ENCODE measurements at regions not wholly inside any gene's neighbourhood (a gene's known extent, or its start where the extent isn't known, plus 50 kb on each side); places are given as distances from the start of the nearest gene placed in this dataset.
"Not testable (repeated sequence)": the region's sequence is repeated elsewhere in the genome, so short reads cannot be mapped to it uniquely, and the experiment has no call there.

DNA sequence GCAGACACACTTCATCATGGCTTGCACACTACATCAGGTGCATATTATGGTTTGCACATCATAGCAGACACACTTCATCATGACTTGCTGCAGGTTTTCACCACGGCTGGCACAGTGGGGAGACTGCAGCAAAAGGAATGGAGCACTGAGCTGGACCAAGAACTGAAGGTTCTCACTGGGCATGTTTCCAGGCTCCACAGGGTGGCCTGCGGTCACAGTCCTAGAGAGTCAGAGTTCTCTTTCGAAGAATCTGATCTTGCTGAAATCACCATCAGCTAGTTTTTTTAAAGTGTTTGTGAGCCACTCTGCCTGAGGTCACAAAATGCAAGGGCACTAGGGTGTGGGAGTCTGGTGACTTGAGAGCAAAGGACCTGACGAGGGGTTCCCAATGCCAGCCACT lies 140.4 kb upstream of the NPY start:
- no peak for DNase-seq (ENCODE audit: low read depth)

DNA sequence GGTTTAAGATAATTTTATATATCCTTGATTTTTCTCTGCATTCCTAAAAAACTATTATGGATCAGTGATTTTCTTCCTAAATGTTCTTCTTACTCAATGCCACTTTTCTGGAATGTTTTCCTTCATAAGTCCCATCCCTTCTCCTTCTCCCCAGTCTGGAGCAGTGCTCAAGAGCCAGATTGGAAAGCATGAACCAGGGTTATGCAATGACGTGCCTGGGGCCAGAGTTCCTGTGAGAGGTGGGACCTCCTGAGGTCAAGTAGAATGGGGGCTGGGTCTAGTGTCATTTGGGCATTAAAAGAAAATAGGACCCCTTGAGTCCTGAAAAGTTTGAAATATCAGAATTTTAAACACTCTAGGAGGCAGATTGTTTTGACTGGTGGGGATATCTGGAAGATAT lies 132.0 kb upstream of the NPY start:
- DNase-seq (ENCODE audit: low read depth), result no peak
- in situ Hi-C loops (cut with HindIII; ENCODE audit: low pct_unique_long_range_greater_than_20kb, low sequenced_read_pairs), result no loop called here

More for the DNA sequence above, 140.4 kb upstream of the NPY start:
- in situ Hi-C loops (cut with HindIII; ENCODE audit: low pct_unique_long_range_greater_than_20kb, low sequenced_read_pairs), result no loop called here

DNA sequence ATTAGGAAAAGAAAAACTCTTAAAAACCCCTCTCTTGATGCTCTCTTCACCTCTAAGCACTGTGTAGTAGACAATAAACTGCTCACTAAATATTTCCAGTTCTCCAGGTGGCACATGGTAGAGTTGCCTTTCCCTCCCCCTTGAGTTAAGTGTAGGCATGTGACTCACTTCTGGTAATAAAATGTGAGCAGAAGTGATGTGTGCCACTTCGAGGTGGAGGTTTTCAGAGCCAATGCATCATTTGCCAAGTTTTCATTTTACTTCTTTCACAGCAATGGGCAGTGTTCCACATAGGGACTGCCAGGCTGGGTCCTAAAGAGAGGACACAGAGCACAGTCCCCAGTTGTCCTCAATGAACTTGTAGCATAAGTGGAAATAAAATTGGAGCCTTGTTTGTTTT lies 131.6 kb upstream of the NPY start:
- in situ Hi-C loops (cut with HindIII; ENCODE audit: low pct_unique_long_range_greater_than_20kb, low sequenced_read_pairs), result no loop called here
- no peak for DNase-seq (ENCODE audit: low read depth)

DNA sequence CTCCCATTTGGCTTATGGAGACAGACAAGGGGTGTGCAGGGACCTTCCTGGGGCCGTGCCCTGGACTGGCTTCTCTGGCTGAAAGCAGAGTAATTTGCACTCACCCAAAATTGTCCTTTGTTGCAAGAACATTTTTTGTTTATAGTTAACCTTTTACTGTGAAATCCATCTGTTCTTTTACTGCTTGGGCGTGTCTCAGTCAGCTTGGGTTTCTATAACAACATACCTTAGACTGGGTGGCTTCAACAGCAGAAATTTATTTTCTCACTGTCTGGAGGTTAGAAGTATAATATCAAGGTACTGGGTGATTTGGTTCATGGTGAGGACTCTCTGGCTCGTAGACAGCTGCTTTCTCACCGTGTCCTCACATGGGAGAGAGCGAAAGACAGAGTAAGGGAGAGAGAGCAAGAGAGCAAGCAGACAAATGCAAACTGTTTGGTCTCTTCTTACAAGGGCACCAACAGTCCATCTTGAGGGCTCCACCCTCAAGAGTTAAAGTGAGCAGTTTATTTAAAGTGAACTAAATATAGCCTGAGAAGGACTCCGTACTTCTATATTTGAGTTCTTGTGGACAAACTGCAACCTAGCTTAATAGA lies 131.0 kb upstream of the NPY start:
- in situ Hi-C loops (cut with HindIII; ENCODE audit: low pct_unique_long_range_greater_than_20kb, low sequenced_read_pairs), result no loop called here
- no peak for DNase-seq (ENCODE audit: low read depth)

DNA sequence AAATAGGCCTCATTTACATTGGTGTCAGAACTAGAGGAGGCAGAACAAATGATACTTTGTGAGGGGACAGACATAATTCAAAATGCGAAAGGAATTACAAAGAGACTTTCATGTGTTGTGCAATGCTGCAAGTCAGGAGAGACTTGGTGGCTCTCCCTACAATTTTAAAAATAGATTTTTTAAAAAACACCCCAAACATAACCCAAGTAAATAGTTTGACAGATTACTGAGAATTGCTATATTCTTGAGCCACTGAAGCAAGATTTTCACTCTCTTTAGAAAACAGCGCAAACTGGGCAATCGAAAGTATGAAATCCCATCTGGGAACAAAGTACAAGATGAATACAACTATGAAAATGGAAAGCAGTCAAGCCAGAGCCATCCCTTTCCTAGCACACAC lies 126.3 kb upstream of the NPY start:
- in situ Hi-C loops (cut with HindIII; ENCODE audit: low pct_unique_long_range_greater_than_20kb, low sequenced_read_pairs), result no loop called here

DNA sequence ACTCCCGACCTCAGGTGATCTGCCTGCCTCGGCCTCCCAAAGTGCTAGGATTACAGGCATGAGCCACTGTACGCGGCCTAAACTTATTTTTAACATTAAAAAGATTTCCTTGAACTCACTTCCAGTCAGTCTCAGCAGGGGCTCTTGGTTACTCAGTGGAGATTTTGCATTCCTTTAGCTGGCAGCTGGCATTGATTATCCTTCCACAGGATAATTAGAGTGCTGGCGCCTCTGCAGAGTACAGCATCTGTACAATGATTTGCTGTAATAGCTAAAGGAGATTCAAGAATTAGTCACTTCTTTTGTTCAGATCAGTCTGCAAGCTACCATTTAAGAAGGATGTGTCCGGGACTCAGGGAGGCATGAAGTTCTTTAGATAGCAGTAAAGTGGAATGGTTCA lies 125.0 kb upstream of the NPY start:
- no peak for DNase-seq (ENCODE audit: low read depth)
- in situ Hi-C loops (cut with HindIII; ENCODE audit: low pct_unique_long_range_greater_than_20kb, low sequenced_read_pairs), result no loop called here

More for the DNA sequence above, 126.3 kb upstream of the NPY start:
- no peak for DNase-seq (ENCODE audit: low read depth)

DNA sequence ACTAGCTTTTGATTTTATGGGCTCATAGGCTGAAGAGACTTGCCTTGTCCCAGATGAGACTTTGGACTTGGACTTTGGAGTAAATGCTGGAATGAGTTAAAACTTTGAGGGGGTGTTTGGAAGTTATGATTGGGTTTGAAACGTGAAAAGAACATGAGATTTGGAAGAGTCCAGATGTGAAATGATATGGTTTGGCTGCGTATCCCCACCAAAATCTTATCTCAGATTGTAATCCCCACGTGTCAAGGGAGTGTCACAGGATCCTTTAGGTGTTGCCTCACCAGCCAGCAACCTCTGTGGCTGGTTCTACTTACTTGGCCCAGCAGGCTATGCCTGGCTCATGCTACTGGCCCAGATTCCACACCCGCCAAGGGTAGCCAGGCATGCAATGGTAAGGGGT lies 119.6 kb upstream of the NPY start:
- in situ Hi-C loops (cut with HindIII; ENCODE audit: low pct_unique_long_range_greater_than_20kb, low sequenced_read_pairs), result no loop called here
- DNase-seq (ENCODE audit: low read depth), result no peak

DNA sequence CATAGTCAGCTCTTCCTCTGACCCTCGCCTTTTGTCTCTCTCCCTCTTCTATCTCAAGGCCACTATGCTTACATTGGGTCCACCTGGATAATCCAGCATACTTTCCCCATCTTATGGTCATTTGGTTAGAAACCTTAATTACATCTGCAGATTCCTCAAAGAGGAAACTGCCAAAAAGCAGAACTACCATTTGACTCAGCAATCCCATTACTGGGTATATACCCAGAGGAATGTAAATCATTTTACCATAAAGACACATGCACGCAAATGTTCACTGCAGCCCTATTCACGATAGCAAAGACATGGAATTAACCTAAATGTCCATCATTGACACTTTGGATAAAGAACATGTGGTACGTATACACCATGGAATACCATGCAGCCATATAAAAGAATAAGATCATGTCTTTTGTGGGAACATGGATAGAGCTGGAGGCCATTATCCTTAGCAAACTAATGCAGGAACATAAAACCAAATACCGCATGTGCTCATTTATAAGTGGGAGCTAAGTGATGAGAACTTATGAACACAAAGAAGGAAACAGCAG lies 114.8 kb upstream of the NPY start:
- no peak for DNase-seq (ENCODE audit: low read depth)
- in situ Hi-C loops (cut with HindIII; ENCODE audit: low pct_unique_long_range_greater_than_20kb, low sequenced_read_pairs), result no loop called here

DNA sequence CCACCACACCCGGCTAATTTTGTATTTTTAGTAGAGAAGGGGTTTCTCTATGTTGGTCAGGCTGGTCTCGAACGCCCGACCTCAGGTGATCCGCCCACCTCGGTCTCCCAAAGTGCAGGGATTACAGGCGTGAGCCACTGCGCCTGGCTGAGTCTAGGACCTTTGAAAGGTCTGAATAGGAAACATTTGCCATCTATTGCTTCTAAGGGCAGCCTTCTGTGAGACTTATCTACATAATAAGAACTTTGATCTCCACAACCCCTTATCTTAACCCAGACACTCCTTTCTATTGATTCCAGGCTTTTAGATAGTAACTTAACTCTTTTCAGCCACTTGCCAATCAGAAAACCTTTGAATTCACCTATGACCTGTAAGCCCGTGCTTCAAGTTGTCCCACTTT lies 112.0 kb upstream of the NPY start:
- in situ Hi-C loops (cut with HindIII; ENCODE audit: low pct_unique_long_range_greater_than_20kb, low sequenced_read_pairs); DNase-seq (ENCODE audit: low read depth): not testable (repeated sequence)

DNA sequence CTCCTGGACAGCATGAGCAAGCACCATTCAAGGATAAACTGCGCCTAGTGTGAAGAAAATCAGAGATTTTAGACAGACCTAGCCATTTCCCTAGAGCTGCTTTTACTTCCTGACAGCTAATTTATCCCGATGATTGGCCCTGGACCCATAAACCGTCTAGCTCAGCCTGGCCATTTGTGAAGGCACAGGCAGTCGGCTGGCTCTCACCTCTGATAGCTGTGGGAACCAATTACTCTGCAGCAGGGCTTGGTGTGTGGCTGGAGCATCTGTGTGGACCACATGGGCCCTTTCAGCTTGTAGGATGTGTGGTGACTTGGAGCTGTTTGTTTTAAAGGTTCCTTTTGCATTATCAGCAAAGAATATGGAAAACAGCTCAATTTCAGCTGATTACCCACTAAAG lies 111.1 kb upstream of the NPY start:
- in situ Hi-C loops (cut with HindIII; ENCODE audit: low pct_unique_long_range_greater_than_20kb, low sequenced_read_pairs), result no loop called here
- no peak for DNase-seq (ENCODE audit: low read depth)

DNA sequence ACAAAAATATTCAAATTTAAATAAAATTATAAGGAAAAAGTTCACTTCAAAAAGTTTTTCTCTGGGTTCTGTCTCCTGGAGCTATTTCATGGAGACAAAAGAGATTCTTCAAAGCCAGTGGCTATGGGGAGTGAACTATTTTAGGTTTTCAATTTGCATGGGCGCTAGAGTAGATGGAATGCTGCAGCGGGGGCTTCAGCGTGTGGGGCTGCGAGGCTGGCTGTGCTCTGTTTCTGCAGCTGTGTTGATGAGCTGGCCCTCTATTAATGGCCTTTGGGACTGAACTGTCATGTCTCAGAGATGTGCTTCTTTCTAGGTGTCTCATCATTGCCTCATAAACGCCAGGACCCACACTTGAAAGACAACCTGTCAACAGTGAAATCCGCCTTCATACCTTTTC lies 108.4 kb upstream of the NPY start:
- DNase-seq (ENCODE audit: low read depth), result no peak
- in situ Hi-C loops (cut with HindIII; ENCODE audit: low pct_unique_long_range_greater_than_20kb, low sequenced_read_pairs), result no loop called here

DNA sequence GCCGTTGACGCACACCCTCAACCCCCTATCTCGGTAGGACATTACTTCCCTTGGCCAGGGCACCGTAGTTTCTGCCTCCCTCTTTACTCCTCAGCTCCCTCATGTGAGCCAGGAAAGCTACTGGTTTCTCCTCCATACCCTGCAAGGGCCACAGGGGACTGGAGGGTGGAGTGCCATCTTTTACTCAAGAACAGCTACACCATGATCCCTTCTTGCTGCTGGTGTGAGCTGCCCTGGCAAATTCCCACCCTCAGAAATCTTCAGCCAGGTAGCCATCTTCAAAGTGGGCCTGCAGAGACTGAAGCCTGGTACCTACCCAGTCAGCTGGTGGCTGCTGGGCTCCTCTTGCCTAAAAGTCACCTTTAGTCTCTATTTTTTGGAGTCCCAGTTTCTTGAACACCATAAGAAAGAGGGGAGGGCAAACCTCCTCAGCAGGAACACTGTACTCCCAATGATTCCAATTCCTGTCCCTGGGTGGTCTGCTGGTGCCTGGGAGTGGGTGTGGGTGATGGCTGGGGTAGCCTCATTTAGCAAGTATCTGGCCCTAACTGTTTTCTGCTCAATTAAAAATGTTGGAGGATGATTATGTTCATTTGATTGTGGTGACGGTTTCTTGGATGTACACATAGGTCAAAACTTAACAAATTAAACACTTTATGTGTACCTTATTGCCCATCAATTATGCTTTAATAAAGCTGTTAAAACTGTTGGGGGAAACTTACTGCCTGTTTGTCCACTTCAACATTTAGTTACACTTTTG lies 105.0 kb upstream of the NPY start:
- in situ Hi-C loops (cut with HindIII; ENCODE audit: low pct_unique_long_range_greater_than_20kb, low sequenced_read_pairs), result no loop called here
- no peak for DNase-seq (ENCODE audit: low read depth)

DNA sequence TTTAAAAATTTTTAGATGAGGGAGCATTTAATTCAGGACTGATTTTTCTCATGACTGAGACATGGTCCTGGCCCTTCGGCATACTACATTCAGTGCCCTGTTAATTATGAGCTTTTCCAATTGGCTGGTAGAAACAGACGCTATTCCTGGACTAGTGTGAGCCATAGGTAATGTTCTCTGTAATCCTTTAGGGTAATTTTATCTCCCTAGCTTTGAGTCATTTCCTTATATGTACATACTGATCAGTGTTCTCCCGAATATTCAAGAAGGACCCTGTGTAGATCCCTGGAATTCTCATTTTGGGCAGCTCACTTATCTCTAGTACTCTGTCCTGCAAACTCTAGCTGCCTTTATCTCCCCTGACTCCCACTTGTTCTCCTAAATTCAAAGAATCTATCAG lies 92.6 kb upstream of the NPY start:
- in situ Hi-C loops (cut with HindIII; ENCODE audit: low pct_unique_long_range_greater_than_20kb, low sequenced_read_pairs), result no loop called here
- no peak for DNase-seq (ENCODE audit: low read depth)

DNA sequence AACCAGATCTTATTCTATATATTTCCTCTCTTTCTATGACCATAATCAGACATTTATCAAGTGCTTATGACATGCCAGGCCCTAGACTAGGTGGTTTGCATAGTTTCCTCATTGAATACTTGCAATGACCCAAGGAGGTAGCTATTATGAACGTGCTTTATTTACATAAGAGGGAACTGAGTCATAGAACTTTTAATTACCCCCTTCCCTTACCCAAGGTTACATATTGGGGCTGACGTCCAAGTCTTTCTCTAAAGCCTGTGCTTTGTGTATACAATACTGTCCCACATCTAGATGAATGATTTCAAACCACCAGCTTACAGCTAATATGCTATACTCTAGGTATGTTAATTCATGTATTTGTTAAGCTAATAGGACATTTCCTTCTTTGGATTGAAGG lies 91.9 kb upstream of the NPY start:
- DNase-seq (ENCODE audit: low read depth), result no peak
- in situ Hi-C loops (cut with HindIII; ENCODE audit: low pct_unique_long_range_greater_than_20kb, low sequenced_read_pairs), result no loop called here

DNA sequence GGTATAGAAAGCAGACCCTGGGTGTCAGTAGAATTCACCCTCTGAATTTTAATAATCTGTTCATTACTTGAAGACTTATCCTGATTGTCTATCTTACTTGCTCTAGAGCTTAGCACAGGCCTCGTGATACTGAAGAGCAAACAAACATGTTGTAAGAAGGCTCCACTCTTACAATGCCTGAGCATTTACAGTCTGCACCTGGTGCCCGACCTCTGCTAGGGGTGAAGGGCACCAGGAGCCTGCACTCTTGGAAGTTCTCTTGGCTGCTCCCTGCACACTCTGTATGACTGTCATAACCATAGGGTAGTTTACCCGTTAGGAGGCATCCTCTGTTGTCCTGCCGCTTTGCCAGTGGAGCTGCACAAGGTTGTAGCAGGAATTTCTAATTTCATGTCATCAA lies 91.3 kb upstream of the NPY start:
- in situ Hi-C loops (cut with HindIII; ENCODE audit: low pct_unique_long_range_greater_than_20kb, low sequenced_read_pairs), result no loop called here
- DNase-seq (ENCODE audit: low read depth), result no peak

DNA sequence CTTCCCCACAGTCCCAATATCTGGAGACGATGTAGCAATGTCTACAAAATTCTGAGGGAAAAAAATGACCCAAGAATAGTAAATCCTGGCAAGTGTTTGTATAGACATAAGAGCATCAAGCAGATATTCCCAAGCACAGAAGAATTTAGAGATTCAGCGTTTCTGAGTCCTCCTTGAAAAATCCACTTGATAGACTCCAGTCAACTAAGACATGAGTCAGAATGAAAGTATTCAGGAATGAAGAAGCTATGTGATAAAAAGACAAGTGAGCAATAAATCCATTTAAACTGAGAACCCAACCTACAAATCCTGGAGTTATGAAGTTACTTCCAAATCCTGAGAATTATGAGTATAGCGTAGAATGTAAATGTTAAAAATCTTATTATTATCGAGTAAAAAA lies 86.1 kb upstream of the NPY start:
- no peak for DNase-seq (ENCODE audit: low read depth)
- in situ Hi-C loops (cut with HindIII; ENCODE audit: low pct_unique_long_range_greater_than_20kb, low sequenced_read_pairs), result no loop called here

DNA sequence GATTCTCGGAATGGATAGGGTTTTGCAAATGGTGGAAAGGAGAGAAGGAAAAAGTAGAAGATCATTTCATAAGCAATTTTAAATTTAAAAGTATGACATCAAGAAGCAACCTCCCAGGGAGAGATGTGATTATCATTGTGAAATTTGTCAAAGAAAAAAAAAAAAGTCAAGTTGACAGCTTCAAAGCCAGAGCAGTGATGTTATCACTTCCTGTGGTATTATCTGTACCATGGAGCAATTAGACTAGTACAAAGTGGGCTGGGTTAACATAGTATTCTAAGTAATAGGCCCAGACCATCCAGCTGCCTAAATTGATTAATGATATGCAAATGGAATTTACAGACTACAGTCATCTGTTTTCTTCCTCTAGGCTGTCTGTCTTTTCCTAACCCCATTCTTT lies 84.0 kb upstream of the NPY start:
- no peak for DNase-seq (ENCODE audit: low read depth)
- in situ Hi-C loops (cut with HindIII; ENCODE audit: low pct_unique_long_range_greater_than_20kb, low sequenced_read_pairs), result no loop called here

DNA sequence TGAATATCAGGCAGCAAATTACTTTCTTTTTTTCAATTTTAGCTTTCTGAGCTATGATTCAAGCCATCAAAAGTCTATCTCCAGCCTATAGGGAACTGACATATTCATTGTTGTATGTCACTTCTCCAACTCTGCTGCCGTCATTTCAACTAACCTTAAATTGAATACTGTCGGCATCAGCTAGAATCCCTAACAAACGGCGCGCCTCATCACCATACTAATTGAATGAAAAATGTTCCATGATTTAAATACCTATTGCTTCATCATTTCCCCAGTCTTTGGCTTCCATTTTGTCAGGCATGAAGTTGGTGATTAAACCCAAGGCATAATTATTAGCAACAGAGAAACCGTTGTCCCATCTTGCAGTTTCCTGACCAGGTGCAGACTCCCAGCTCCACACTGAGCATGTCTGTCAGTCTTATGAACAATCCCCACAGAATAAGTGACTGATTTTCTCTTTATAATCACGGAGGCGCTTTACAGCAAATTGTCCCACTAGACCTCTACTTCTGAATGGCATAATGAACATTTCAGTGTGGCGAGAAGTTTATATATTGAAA lies 83.5 kb upstream of the NPY start:
- in situ Hi-C loops (cut with HindIII; ENCODE audit: low pct_unique_long_range_greater_than_20kb, low sequenced_read_pairs), result no loop called here
- DNase-seq (ENCODE audit: low read depth), result no peak

DNA sequence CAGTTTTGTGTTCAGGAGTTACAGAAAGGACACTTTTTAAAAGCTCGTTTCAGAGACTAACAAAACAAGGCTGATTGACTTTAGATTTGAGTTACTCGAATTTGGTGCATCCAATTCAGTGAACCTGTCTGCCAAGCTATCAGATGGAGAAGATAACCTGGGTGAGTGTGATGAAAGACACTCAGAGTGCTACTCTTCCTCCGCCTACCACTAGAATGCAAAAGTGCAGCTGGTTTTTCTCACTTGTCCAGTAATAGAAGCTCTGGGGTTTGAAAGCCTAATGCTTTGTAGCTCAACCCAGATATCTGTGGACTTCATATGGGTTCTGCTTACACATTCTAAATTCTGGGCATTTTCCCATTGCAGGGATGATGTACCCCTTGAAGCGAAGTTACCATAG lies 82.8 kb upstream of the NPY start:
- in situ Hi-C loops (cut with HindIII; ENCODE audit: low pct_unique_long_range_greater_than_20kb, low sequenced_read_pairs), result no loop called here

DNA sequence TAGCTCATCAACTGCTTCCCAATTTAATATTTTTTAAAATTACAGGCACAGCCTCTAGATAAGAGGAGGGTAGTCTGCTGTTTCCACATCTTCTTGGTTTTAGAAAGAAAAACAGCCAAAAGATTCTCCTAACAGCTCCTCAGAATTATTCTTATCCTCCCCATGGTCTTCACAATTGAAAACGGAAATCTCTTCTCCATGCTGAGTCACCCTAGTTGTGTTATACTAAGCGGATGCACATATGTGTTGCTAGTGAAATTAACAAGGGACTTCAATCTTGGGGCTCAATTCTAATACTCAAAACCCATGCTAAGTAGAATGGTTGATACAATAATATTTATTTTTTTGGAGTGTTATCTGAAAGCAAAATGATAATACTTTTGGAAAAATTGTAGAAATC lies 71.9 kb upstream of the NPY start:
- in situ Hi-C loops (cut with HindIII; ENCODE audit: low pct_unique_long_range_greater_than_20kb, low sequenced_read_pairs), result no loop called here
- DNase-seq (ENCODE audit: low read depth), result no peak

More for the DNA sequence above, 82.8 kb upstream of the NPY start:
- DNase-seq (ENCODE audit: low read depth), result no peak

Data from Caki2 (cell line).